Activated CD4-positive, alpha-beta T cell treated with anti-CD3 and anti-CD28 coated beads, Interleukin-2, Interleukin-4, amounts not matched to agents 100 ng/mL and 50 ng/mL, durations not matched to agents 16 hours and 8 hours (primary cell): ENCODE measurements at regions not wholly inside any gene's neighbourhood (a gene's known extent, or its start where the extent isn't known, plus 50 kb on each side); places are given as distances from the start of the nearest gene placed in this dataset.
"Not testable (repeated sequence)": the region's sequence is repeated elsewhere in the genome, so short reads cannot be mapped to it uniquely, and the experiment has no call there.

Experiments used
- DNase-seq: peaks from one replicate; pipeline ENCODE4 v3.0.0-alpha.2; 2020; ENCODE audit warnings: low spot score

- peak; percentile 52 for DNase-seq
These were observed 143.3 kb upstream of the SMARCA2 start for GRCh38 chr9:1871626-1872419.

- DNase-seq: peak; percentile 24
These were observed 139.8 kb upstream of the SMARCA2 start for GRCh38 chr9:1875251-1875851.

- peak; percentile 87 for DNase-seq
These were observed 139.2 kb upstream of the SMARCA2 start for GRCh38 chr9:1875921-1876448.

- peak; percentile 42 for DNase-seq
These were observed 138.2 kb upstream of the SMARCA2 start for GRCh38 chr9:1876891-1877496.

- no peak for DNase-seq
These were observed 137.2 kb upstream of the SMARCA2 start for GRCh38 chr9:1877951-1878350.

GRCh38 chr9:1878811-1879210 is 136.3 kb upstream of the SMARCA2 start:
- no peak for DNase-seq

GRCh38 chr9:1879501-1879900 is 135.6 kb upstream of the SMARCA2 start:
- DNase-seq: peak; percentile 89

- peak; percentile 53 for DNase-seq
These were observed 135.0 kb upstream of the SMARCA2 start for GRCh38 chr9:1880038-1880565.

GRCh38 chr9:1881708-1882295 is 133.3 kb upstream of the SMARCA2 start:
- no peak for DNase-seq

GRCh38 chr9:1882711-1883403 is 132.3 kb upstream of the SMARCA2 start:
- DNase-seq: no peak

GRCh38 chr9:1890201-1890600 is 124.9 kb upstream of the SMARCA2 start:
- no peak for DNase-seq

- DNase-seq: no peak
These were observed 124.3 kb upstream of the SMARCA2 start for GRCh38 chr9:1890816-1891215.

GRCh38 chr9:1903080-1903704 is 112.0 kb upstream of the SMARCA2 start:
- DNase-seq: not testable (repeated sequence)

- no peak for DNase-seq
These were observed 107.7 kb upstream of the SMARCA2 start for GRCh38 chr9:1907465-1907864.

GRCh38 chr9:1909322-1909721 is 105.8 kb upstream of the SMARCA2 start:
- no peak for DNase-seq

GRCh38 chr9:1910269-1910811 is 104.8 kb upstream of the SMARCA2 start:
- DNase-seq: no peak

GRCh38 chr9:1913631-1914330 is 101.4 kb upstream of the SMARCA2 start:
- DNase-seq: no peak

GRCh38 chr9:1916095-1916494 is 99.1 kb upstream of the SMARCA2 start:
- DNase-seq: no peak

- no peak for DNase-seq
These were observed 98.5 kb upstream of the SMARCA2 start for GRCh38 chr9:1916655-1917054.

- no peak for DNase-seq
These were observed 97.7 kb upstream of the SMARCA2 start for GRCh38 chr9:1917396-1917935.
